SHP77 treated with DMSO at 0.1 percent for 48 hours (cell line): ENCODE measurements at regions not wholly inside any gene's neighbourhood (a gene's known extent, or its start where the extent isn't known, plus 50 kb on each side); places are given as distances from the start of the nearest gene placed in this dataset.

Experiments
- DNase-seq: peaks from one replicate; lab custom pipeline; 2025; lab: John Stamatoyannopoulos, UW

DNA sequence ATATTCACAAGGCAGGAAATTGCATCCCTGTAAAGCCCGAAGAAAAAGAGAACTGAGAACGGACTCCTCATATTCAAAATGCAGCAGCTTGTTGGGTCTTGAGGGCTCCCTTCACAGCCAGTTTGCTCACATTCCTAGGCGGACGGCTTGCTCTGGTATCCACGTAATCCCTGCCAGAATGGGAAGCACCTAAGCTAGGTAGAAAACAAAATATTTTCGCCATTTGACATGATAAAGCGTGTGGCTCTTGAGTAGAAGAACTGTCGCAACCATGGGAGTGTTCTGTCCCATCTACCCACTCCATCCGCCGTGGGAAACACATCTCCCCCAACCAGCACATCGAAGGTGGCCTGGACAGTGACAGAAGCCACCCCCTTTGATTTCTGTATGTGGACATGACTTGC is 183.1 kb downstream of the GAS1 start:
- no peak for DNase-seq

- DNase-seq, result no peak
Measured at GRCh38 chr9:86763791-86764190, 183.5 kb downstream of the GAS1 start.

- DNase-seq, result no peak
Measured at GRCh38 chr9:86757382-86757720, 190.0 kb downstream of the GAS1 start.

DNA sequence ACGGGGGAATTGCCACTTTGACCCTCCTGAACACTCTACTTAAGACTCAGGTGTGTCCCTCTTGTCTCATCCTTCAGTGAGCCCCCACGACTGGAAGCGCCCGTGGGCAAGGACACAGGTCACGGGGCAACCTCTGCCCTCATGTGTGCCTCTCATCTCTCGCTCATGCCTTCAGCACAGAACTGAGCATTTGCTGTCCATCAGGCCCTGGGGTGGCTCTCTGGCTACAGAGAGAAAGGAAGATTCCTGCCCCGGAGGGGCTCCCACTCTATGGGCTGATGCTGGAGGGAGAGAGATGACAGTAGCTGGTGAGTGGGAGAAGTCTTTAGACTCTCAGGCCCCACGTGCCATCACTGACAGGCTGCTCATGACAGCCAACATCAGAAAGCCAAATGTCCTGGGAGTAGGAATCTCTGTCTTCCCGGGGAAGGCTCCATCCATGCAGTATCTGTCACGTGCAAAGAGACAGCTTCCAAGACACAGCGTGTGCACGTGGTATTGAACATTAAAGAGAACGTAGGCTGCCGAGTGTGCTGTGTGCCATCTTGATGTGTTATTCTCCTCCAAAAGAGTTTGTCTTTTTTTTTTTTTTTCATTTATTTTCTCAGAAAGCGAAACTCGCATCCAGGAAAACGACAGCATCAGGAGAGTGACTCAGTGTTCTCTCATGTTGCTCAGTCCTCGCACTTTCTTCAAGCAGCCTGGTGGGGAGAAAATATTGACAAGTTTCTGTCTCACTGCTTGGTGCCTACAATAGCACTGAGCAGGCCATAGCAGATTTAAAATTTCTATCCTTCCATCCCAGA is 190.5 kb downstream of the GAS1 start:
- no peak for DNase-seq

DNA sequence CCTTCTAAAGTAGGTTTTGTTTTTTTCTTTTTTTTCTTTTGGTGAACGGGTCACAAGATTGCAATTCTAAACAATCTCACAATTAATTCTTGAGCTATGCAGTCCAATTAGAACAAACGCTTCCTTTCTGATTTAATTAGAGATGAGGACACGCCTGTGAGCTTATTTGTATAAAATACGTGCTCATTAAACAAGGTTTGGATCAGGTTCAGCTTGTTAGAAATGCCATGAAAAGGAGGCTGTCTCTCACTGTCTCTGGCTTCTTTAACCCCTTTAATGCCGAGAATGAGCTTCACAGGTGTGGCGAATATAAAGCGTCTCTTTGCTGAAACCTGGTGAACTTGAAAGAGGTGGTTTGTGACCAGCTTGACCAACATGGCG is 191.8 kb downstream of the GAS1 start:
- DNase-seq, result no peak

GRCh38 chr9:86754581-86755560 is 192.4 kb downstream of the GAS1 start:
- no peak for DNase-seq

DNA sequence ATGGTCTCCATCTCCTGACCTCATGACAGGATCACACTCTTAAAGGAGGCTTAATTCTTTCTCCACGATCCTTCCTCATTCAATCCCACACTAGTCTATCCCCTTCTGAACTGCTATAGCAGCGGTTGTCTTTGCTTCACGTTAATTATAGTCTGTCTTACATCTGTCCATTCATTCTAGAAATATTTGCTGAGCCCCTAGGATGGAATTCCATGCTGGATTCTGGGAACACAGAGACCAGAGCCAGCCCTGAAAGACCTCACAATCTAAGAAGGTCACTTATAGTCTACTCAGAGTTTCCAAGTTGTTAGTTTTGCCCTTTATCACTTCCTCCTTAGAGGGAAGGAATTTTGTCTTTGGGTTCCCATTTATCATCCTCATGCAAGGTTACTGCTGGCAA is 193.5 kb downstream of the GAS1 start:
- no peak for DNase-seq

DNA sequence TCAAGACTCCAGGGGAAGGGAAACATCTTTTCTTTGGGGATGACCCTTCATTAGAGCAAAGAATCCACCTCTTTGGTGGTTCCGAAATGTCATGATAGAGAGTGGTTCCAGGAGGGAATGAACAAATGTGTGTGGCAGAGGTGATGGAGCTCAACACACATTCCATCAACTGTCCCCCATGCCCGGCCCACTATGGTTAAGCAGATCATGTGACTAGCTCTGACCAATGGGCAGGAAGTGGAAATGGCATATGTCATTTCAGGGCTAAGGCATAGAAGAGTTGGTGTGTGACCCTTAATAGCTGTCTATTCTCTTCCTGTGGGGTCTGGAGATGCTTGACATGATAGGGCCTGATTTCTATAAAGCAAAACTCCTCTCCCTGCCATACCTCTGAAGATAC is 194.6 kb downstream of the GAS1 start:
- DNase-seq, result no peak

- no peak for DNase-seq
Measured at GRCh38 chr9:86751956-86752355, 195.3 kb downstream of the GAS1 start.

DNA sequence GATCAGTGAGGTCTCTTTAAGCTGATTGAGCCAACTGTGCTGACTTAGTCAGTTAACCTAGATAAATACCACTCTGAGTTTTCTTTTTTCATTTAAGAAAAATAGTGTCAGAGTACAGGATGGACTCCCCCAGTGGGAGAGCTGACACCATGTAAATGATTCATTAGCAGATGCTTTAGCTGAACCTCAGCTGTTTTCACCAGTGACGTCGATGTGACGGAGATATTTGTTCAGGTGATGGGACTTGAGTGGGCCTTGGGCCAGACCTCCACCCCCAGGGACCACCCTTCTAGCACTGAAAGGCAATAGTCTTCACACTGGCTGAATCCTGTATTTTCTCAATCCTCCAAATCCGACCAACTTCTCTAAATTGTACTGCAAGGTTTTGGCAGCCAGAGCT is 196.1 kb downstream of the GAS1 start:
- DNase-seq, result no peak

DNA sequence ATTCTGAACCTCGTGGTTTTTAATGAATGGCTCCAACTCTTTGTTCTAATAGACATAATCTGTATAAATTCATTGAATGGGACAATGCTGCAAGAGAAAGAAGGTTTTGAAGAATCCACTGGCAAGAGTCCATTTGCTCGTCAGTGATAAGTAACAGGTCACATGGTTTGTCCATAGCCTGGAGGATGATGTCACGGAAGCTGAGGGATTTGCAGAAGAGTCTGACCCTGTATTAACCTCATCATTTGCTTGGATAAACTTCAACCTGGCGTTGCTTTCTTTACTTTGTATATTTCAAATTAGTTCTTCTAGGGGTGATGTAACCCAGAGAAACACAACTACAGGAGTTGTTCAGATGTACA is 197.4 kb downstream of the GAS1 start:
- DNase-seq, result no peak

DNA sequence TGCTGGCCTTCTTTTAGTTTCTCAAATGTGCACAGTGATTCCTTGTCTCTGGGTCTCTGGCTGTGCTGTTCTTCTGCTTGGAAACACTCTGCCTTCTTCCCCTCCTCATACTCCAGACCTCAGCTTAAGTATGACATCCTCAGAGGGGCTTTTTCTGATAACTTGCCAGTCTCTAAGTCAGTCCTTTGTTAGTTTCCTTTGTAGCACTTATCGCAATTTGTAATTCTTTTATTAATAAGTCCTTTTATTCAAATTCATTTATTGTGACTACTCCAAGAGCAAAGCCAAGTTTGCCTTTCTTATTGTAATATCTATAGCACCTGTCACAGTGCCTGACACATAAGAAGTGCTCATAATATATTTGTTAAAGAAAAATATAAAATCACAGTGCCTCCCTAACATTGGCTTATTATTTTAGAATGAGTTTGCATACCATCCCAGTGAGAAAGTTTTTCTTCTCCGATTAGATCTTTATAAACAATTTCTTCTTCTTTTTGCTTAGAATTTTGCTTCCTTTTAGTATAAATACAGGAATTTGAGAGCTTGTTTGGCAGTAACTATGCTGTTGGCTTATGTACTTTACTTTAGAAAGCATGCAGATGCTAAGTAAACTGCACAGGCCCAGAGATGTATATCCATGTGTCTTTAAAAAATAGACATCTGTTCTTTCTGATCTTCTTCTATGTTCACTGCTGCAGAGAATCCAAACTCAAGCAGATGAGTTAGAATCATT is 198.0 kb downstream of the GAS1 start:
- DNase-seq, result no peak

DNA sequence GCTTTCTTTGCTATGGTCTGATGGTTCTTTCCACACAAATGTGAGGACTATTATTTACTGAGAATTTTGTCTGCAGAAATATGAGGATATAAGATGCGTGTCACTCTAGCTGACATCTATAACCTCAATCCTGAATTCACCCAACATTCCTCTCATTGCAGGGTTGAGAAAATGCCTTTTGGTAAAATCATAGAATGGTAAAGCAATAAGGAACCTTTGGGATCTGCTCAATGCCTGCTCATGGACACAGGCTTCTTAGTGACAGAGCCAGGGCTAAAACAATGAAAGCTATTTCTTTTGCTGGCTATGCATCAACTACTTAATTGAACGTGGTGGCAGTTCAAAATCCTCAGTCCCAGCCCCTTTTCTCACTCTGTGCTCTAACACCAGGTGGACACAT is 199.6 kb downstream of the GAS1 start:
- DNase-seq, result no peak

GRCh38 chr9:86741311-86742208 is 205.7 kb downstream of the GAS1 start:
- no peak for DNase-seq

- DNase-seq, result no peak
Measured at GRCh38 chr9:86735772-86736458, 211.4 kb downstream of the GAS1 start.

- DNase-seq, result no peak
Measured at GRCh38 chr9:86734771-86735170, 212.5 kb downstream of the GAS1 start.

DNA sequence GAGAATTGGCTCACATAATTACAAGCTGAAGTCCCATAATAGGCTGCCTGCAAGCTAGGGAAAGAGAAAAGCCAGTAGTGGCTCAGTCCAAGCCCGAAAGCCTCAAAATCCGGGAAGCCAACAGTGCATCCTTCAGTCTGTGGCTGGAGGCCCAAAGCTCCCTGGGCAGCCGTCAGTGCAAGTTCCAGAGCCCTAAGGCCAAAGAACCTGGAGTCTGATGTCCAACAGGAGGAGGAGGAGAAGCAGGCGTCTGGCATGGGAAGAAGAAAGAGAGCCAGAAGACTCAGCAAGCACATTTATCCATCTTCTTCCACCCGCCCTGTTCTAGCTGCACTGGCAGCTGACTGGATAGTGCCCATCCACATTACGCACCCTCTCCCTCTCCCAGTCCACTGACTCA is 213.4 kb downstream of the GAS1 start:
- no peak for DNase-seq

DNA sequence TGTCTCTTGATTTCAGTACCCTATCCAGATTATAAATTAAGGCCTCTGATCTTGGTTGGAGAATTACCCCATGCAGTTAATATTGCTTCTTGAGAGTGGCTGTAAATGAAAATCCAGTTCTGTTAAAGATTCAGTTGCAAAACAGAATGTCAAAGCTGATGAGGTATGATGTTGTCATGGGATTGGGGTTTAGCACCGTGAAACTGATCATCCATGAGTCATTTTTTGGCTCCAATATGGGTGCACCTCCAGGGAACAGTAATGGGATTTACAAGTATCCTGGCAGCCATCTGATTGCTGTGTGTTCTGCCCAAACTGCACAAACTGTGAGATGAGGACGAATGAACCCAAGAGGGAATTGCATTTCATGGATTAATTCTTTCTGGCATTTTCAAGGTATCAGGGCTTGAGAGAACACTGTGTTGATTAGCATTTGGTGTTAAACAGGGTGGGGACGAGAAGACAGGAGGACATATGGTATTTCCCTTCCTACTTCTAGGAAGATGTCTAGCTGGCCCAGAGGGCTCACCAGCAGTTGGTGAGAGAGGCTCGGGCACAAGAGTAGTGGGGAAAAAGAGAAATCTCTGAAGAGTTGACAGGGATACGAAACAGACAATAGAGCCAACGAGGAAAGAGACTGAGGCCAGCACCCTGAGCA is 214.7 kb downstream of the GAS1 start:
- DNase-seq, result no peak

DNA sequence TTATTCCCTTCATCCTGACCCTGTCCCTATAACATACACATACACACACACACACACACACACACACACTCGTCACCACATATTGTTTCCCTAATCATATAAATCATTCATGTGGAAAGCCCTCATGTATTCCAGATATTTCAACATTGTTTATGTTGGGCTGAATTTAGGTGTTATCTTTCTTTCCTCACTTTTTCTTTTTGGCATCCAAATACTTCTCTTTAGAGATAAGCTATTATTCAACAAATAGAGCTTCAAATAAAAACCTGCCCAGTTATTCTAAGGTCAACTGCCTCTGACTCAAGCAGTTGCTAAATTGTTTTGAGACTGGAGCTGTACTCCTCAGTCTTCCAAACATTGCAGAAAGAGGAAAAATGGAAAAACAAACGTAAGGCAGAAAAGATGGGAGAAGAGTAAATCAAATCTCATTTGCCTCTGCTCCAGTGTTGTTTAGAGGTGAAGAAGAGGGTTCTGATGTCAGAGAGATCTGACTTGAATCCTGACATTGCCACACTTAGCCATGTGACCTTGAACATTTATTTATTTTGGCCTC is 215.7 kb downstream of the GAS1 start:
- no peak for DNase-seq
